ENCODE measurements at regions not wholly inside any gene's neighbourhood (a gene's known extent, or its start where the extent isn't known, plus 50 kb on each side); places are given as distances from the start of the nearest gene placed in this dataset.
"Not testable (repeated sequence)": the region's sequence is repeated elsewhere in the genome, so short reads cannot be mapped to it uniquely, and the experiment has no call there.

DNA sequence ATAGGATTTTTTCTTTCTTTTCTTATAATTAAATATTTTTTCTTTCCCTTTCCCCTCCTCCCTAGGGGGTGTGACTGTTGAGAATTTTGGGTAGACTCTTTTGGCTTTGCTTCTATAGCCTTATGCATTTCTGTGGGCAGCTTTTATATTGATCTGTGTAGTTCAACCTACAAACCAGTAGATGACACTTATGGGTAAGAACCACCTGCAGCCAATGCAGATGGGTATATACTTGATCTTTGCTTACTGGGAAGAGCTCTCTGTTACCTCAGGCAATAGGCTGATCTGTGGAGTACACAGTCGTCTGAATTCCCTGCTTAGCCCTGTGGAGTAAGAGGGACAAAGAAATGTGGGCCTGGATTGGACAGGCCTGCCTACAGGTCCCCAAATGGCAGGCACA lies 102.7 kb upstream of the STARD4 start:
- no peak overlapping the region for H3K4me3 Mint-ChIP-seq (ENCODE audit: low read depth)
- TF ChIP-seq, protein P1, sequence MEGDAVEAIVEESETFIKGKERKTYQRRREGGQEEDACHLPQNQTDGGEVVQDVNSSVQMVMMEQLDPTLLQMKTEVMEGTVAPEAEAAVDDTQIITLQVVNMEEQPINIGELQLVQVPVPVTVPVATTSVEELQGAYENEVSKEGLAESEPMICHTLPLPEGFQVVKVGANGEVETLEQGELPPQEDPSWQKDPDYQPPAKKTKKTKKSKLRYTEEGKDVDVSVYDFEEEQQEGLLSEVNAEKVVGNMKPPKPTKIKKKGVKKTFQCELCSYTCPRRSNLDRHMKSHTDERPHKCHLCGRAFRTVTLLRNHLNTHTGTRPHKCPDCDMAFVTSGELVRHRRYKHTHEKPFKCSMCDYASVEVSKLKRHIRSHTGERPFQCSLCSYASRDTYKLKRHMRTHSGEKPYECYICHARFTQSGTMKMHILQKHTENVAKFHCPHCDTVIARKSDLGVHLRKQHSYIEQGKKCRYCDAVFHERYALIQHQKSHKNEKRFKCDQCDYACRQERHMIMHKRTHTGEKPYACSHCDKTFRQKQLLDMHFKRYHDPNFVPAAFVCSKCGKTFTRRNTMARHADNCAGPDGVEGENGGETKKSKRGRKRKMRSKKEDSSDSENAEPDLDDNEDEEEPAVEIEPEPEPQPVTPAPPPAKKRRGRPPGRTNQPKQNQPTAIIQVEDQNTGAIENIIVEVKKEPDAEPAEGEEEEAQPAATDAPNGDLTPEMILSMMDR (IDR thresholded peaks at IDR 0.05; ENCODE audit: unreplicated experiment): no peak
- H3K9me3 Mint-ChIP-seq (ENCODE audit: low read depth): peaks cover 11% of the 10 kb centered on the region
- no peaks in the 10 kb centered on the region for H3K4me1 Mint-ChIP-seq (ENCODE audit: low read depth)
- DNase-seq (ENCODE audit: low spot score, unreplicated experiment): no peak
- H3K27ac Mint-ChIP-seq: no peak overlapping the region
- H3K27me3 Mint-ChIP-seq: no peaks in the 10 kb centered on the region
- H3K36me3 Mint-ChIP-seq (ENCODE audit: insufficient read depth): no peaks in the 10 kb centered on the region

GRCh38 chr5:111612013-111612630 lies 99.8 kb upstream of the STARD4 start:
- H3K4me1 Mint-ChIP-seq (ENCODE audit: low read depth); H3K27me3 Mint-ChIP-seq; DNase-seq (ENCODE audit: low spot score, unreplicated experiment); H3K36me3 Mint-ChIP-seq (ENCODE audit: insufficient read depth); H3K27ac Mint-ChIP-seq; H3K4me3 Mint-ChIP-seq (ENCODE audit: low read depth): not testable (repeated sequence)
- peaks cover 15% of the 10 kb centered on the region for H3K9me3 Mint-ChIP-seq (ENCODE audit: low read depth)

DNA sequence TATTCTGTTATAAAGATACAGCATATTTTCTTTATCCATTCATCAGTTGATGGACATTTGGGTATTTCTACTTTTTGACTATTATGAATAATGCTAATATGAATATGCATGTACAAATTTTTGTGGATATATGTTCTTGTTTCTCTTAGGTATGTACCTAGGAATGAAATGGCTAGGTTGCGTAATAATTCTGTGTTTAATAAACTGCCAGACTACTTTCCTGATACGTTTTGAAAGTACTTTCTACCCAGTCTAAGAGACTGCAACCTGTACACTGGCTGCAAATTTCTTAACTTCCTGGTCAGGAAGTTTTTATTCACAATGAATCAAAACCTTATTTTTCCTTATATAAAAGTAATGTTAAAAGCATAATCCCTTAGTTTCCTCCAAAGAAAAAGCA lies 93.9 kb upstream of the STARD4 start:
- H3K27me3 Mint-ChIP-seq: no peaks in the 10 kb centered on the region

GRCh38 chr5:111603446-111603827 lies 91.1 kb upstream of the STARD4 start:
- H3K36me3 Mint-ChIP-seq (ENCODE audit: insufficient read depth): no peaks in the 10 kb centered on the region
- peaks cover 20% of the 10 kb centered on the region for H3K4me1 Mint-ChIP-seq (ENCODE audit: low read depth)
- no peak for DNase-seq (ENCODE audit: low spot score, unreplicated experiment)
- no peak overlapping the region for H3K4me3 Mint-ChIP-seq (ENCODE audit: low read depth)
- no peaks in the 10 kb centered on the region for H3K27me3 Mint-ChIP-seq
- TF ChIP-seq, protein P1 (IDR thresholded peaks at IDR 0.05; ENCODE audit: unreplicated experiment): no peak
- H3K9me3 Mint-ChIP-seq (ENCODE audit: low read depth): no peaks in the 10 kb centered on the region
- H3K27ac Mint-ChIP-seq: no peak overlapping the region

More for the DNA sequence above, 93.9 kb upstream of the STARD4 start:
- TF ChIP-seq, protein P1 (IDR thresholded peaks at IDR 0.05; ENCODE audit: unreplicated experiment): no peak
- no peak overlapping the region for H3K4me3 Mint-ChIP-seq (ENCODE audit: low read depth)
- DNase-seq (ENCODE audit: low spot score, unreplicated experiment): no peak
- H3K4me1 Mint-ChIP-seq (ENCODE audit: low read depth): peaks cover 18% of the 10 kb centered on the region
- H3K9me3 Mint-ChIP-seq (ENCODE audit: low read depth): peaks cover 13% of the 10 kb centered on the region
- H3K36me3 Mint-ChIP-seq (ENCODE audit: insufficient read depth): no peaks in the 10 kb centered on the region
- no peak overlapping the region for H3K27ac Mint-ChIP-seq

DNA sequence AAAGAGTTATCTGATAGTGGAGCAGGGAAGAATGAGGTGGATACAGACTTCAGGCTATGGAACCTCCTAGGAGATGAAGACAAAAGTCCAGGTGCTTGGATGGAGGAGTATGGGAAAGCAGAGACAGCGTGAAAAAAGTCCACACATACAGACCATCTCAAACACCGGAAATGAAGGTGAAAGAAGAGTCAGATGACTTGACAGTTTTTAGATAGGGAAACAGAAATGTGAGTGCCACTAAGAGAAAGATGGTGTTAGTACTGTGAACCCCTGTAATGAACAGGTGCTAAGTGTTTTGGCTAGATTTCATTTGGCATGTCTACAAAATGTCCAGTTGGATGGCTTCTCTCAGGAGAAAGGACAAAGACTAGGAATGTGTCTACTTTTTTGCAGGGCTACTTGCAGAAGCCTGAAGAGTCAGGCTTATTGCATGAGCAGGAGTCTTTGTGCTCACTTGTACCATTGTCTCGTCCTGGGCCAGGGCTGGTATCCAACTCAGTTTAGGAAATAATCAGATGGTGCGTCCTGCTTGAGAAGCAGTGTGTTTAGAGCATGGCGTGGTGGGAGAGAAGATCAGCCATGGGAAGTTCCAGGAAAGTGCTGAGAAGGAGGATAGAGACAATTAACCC lies 90.6 kb upstream of the STARD4 start:
- H3K4me3 Mint-ChIP-seq (ENCODE audit: low read depth): no peak overlapping the region
- TF ChIP-seq, protein P1 (IDR thresholded peaks at IDR 0.05; ENCODE audit: unreplicated experiment): no peak
- no peak overlapping the region for H3K27ac Mint-ChIP-seq
- H3K27me3 Mint-ChIP-seq: peaks cover 3% of the 10 kb centered on the region
- H3K36me3 Mint-ChIP-seq (ENCODE audit: insufficient read depth): no peaks in the 10 kb centered on the region
- H3K9me3 Mint-ChIP-seq (ENCODE audit: low read depth): no peaks in the 10 kb centered on the region
- DNase-seq (ENCODE audit: low spot score, unreplicated experiment): no peak
- H3K4me1 Mint-ChIP-seq (ENCODE audit: low read depth): peaks cover 20% of the 10 kb centered on the region

DNA sequence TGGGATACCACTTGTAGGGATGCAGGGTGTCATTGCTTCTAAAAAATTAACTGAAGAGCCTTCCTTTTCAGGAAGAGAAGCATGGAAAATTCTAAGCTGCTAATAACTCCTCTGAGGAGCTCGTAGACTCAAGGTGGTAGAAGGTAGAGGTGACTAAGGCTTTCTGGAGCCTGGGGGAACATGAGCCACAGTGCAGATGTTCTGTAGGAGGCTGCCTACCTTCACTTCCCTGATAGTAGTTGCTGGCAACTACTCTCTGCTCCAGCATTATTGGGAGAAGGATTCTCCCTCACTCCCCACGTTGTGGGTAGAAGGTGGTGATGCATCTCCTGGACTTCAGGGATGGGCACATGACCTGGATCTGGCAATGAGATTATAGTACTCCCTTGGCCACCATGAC lies 86.7 kb upstream of the STARD4 start:
- no peak overlapping the region for H3K4me3 Mint-ChIP-seq (ENCODE audit: low read depth)
- H3K9me3 Mint-ChIP-seq (ENCODE audit: low read depth): no peaks in the 10 kb centered on the region
- H3K4me1 Mint-ChIP-seq (ENCODE audit: low read depth): peaks cover 13% of the 10 kb centered on the region
- H3K27me3 Mint-ChIP-seq: peaks cover 8% of the 10 kb centered on the region
- no peak overlapping the region for H3K27ac Mint-ChIP-seq
- H3K36me3 Mint-ChIP-seq (ENCODE audit: insufficient read depth): no peaks in the 10 kb centered on the region
- DNase-seq (ENCODE audit: low spot score, unreplicated experiment): no peak
- TF ChIP-seq, protein P1 (IDR thresholded peaks at IDR 0.05; ENCODE audit: unreplicated experiment): no peak

Measured in progenitor cell of endocrine pancreas (in vitro differentiated cells).